ENCODE measurements at regions not wholly inside any gene's neighbourhood (a gene's known extent, or its start where the extent isn't known, plus 50 kb on each side); places are given as distances from the start of the nearest gene placed in this dataset.

DNA sequence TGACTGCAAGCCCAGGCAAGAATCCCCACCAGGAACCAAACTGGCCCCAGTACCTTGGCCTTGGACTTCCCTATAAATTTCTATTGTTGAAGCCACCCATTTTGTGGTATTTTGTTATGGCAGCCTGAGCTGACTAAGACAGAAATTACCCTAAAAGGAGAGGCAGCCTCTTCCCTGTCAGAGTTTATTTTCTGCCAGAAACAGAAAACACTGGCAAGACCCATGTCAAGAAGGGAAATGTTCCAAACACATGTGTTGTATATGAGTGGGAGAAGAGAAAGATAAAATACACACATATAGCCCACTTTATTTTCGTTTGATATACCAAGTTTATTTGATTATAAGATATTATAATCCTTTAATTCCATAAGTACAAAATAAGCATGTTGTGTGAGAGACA, 225.1 kb upstream of the FSHR start:
- no peak for TF ChIP-seq TAF1 (IDR thresholded peaks at IDR 0.05; ENCODE audit: borderline replicate concordance, low read depth, low read length)
- TF ChIP-seq POLR2AphosphoS5 (IDR thresholded peaks at IDR 0.05; ENCODE audit: low read depth, low read length), result no peak

All from GM12892 (cell line).